ENCODE measurements at regions not wholly inside any gene's neighbourhood (a gene's known extent, or its start where the extent isn't known, plus 50 kb on each side); places are given as distances from the start of the nearest gene placed in this dataset.

GRCh38 chr7:47045207-47046051 is 536.5 kb downstream of the TNS3 start:
- no peak for DNase-seq (ENCODE audit: low read depth in 2 of 3, low spot score in 1 of 3)

- DNase-seq (ENCODE audit: low read depth in 2 of 3, low spot score in 1 of 3): no peak
Observed at GRCh38 chr7:47044625-47045024, 537.3 kb downstream of the TNS3 start.

- no peak for DNase-seq (ENCODE audit: low read depth in 2 of 3, low spot score in 1 of 3)
Observed at GRCh38 chr7:47043304-47043703, 538.6 kb downstream of the TNS3 start.

- DNase-seq (ENCODE audit: low read depth in 2 of 3, low spot score in 1 of 3): no peak
Observed at GRCh38 chr7:47042669-47043068, 539.2 kb downstream of the TNS3 start.

- no peak for DNase-seq (ENCODE audit: low read depth in 2 of 3, low spot score in 1 of 3)
Observed at GRCh38 chr7:47040795-47041347, 541.0 kb downstream of the TNS3 start.

GRCh38 chr7:47039904-47040303 is 542.0 kb downstream of the TNS3 start:
- no peak for DNase-seq (ENCODE audit: low read depth in 2 of 3, low spot score in 1 of 3)

- no peak for DNase-seq (ENCODE audit: low read depth in 2 of 3, low spot score in 1 of 3)
Observed at GRCh38 chr7:47039089-47039648, 542.7 kb downstream of the TNS3 start.

GRCh38 chr7:47038621-47039020 is 543.3 kb downstream of the TNS3 start:
- DNase-seq (ENCODE audit: low read depth in 2 of 3, low spot score in 1 of 3): no peak

GRCh38 chr7:47037607-47038006 is 544.3 kb downstream of the TNS3 start:
- no peak for DNase-seq (ENCODE audit: low read depth in 2 of 3, low spot score in 1 of 3)

- DNase-seq (ENCODE audit: low read depth in 2 of 3, low spot score in 1 of 3): no peak
Observed at GRCh38 chr7:47036909-47037308, 545.0 kb downstream of the TNS3 start.

- no peak for DNase-seq (ENCODE audit: low read depth in 2 of 3, low spot score in 1 of 3)
Observed at GRCh38 chr7:47035522-47035921, 546.4 kb downstream of the TNS3 start.

GRCh38 chr7:47034180-47034579 is 547.7 kb downstream of the TNS3 start:
- DNase-seq (ENCODE audit: low read depth in 2 of 3, low spot score in 1 of 3): no peak

- no peak for DNase-seq (ENCODE audit: low read depth in 2 of 3, low spot score in 1 of 3)
Observed at GRCh38 chr7:47032536-47032908, 549.4 kb downstream of the TNS3 start.

GRCh38 chr7:47031786-47032535 is 550.0 kb downstream of the TNS3 start:
- DNase-seq (ENCODE audit: low read depth in 2 of 3, low spot score in 1 of 3): no peak

GRCh38 chr7:47028284-47028683 is 553.6 kb downstream of the TNS3 start:
- DNase-seq (ENCODE audit: low read depth in 2 of 3, low spot score in 1 of 3): no peak

GRCh38 chr7:47027695-47028240 is 554.1 kb downstream of the TNS3 start:
- DNase-seq (ENCODE audit: low read depth in 2 of 3, low spot score in 1 of 3): no peak

- DNase-seq (ENCODE audit: low read depth in 2 of 3, low spot score in 1 of 3): no peak
Observed at GRCh38 chr7:47026780-47027361, 555.0 kb downstream of the TNS3 start.

GRCh38 chr7:47024991-47025390 is 556.9 kb downstream of the TNS3 start:
- no peak for DNase-seq (ENCODE audit: low read depth in 2 of 3, low spot score in 1 of 3)

GRCh38 chr7:47008461-47008860 is 573.5 kb downstream of the TNS3 start:
- no peak for DNase-seq (ENCODE audit: low read depth in 2 of 3, low spot score in 1 of 3)

GRCh38 chr7:47007471-47007870 is 574.4 kb downstream of the TNS3 start:
- DNase-seq (ENCODE audit: low read depth in 2 of 3, low spot score in 1 of 3): no peak

GRCh38 chr7:47000561-47000960 is 581.4 kb downstream of the TNS3 start:
- DNase-seq (ENCODE audit: low read depth in 2 of 3, low spot score in 1 of 3): no peak
